MCF 10A (cell line): ENCODE measurements at regions not wholly inside any gene's neighbourhood (a gene's known extent, or its start where the extent isn't known, plus 50 kb on each side); places are given as distances from the start of the nearest gene placed in this dataset.
A peak's percentile ranks its signal among the peaks of the same experiment; 100 is the strongest.

Experiments used
- BruUV-seq: library from RNA; stranded (reverse); fragments of 400-500 nt; replicated peaks from 2 replicates; lab custom pipeline; 2021; lab: Mats Ljungman, UMichigan
- CTCF ChIA-PET: fragments of 300-600 bp; sonication (Branson Sonifier 250); formaldehyde crosslinking; extraction: SDS; loops from one replicate; lab custom pipeline; 2021; ENCODE audit warnings: antibody characterized with exemption, inconsistent platforms; lab: Yijun Ruan, JAX
- POLR2A ChIA-PET: fragments of 300-600, 350-650 bp; sonication (Branson Sonifier 250); formaldehyde crosslinking; extraction: SDS; loops from one replicate; lab custom pipeline; 2020; ENCODE audit warnings: antibody characterized with exemption, inconsistent platforms; lab: Yijun Ruan, JAX
- DNase-seq: peaks from one replicate; pipeline ENCODE4 v3.0.0-alpha.2; 2018; ENCODE audit not compliant: unreplicated experiment
- H3K27ac Mint-ChIP-seq: one replicate; pipeline ENCODE4 v1.8.0; 2022; ENCODE audit warnings: mild to moderate bottlenecking, low read depth, mixed read lengths; ENCODE audit not compliant: unreplicated experiment
- H3K27me3 Mint-ChIP-seq: one replicate; pipeline ENCODE4 v1.8.0; 2022; ENCODE audit warnings: mixed read lengths; ENCODE audit not compliant: insufficient read depth, unreplicated experiment
- H3K36me3 Mint-ChIP-seq: one replicate; pipeline ENCODE4 v1.8.0; 2022; ENCODE audit warnings: mild to moderate bottlenecking, moderate library complexity, mixed read lengths; ENCODE audit not compliant: insufficient read depth, unreplicated experiment
- H3K4me1 Mint-ChIP-seq: one replicate; pipeline ENCODE4 v1.8.0; 2022; ENCODE audit warnings: mixed read lengths; ENCODE audit not compliant: insufficient read depth, unreplicated experiment
- H3K4me3 Mint-ChIP-seq: one replicate; pipeline ENCODE4 v1.8.0; 2022; ENCODE audit warnings: mild to moderate bottlenecking, moderate library complexity, mixed read lengths; ENCODE audit not compliant: unreplicated experiment
- H3K9me3 Mint-ChIP-seq: one replicate; pipeline ENCODE4 v1.8.0; 2022; ENCODE audit warnings: mixed read lengths; ENCODE audit not compliant: unreplicated experiment
- intact Hi-C: fragments of 100-400 bp; cut with micrococcal nuclease; formaldehyde crosslinking; loops from 2 replicates; pipeline ENCODE4 v1.14.1; 2022
- TF ChIP-seq, protein P1 (sequence below): fragments of 200-600 bp; IDR thresholded peaks from one replicate; pipeline ENCODE4 v1.8.0; 2022; ENCODE audit warnings: antibody characterized with exemption, mild to moderate bottlenecking; ENCODE audit not compliant: unreplicated experiment

- no peak overlapping the region for H3K4me3 Mint-ChIP-seq
- no peaks in the 10 kb centered on the region for H3K36me3 Mint-ChIP-seq
- TF ChIP-seq, protein P1, sequence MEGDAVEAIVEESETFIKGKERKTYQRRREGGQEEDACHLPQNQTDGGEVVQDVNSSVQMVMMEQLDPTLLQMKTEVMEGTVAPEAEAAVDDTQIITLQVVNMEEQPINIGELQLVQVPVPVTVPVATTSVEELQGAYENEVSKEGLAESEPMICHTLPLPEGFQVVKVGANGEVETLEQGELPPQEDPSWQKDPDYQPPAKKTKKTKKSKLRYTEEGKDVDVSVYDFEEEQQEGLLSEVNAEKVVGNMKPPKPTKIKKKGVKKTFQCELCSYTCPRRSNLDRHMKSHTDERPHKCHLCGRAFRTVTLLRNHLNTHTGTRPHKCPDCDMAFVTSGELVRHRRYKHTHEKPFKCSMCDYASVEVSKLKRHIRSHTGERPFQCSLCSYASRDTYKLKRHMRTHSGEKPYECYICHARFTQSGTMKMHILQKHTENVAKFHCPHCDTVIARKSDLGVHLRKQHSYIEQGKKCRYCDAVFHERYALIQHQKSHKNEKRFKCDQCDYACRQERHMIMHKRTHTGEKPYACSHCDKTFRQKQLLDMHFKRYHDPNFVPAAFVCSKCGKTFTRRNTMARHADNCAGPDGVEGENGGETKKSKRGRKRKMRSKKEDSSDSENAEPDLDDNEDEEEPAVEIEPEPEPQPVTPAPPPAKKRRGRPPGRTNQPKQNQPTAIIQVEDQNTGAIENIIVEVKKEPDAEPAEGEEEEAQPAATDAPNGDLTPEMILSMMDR: no peak
- DNase-seq: peak; percentile 4
- peaks cover 28% of the 10 kb centered on the region for H3K27me3 Mint-ChIP-seq
- BruUV-seq: no TSS peak
- intact Hi-C loops: no loop called here
- CTCF ChIA-PET: no interaction called here
- H3K4me1 Mint-ChIP-seq: no peaks in the 10 kb centered on the region
- POLR2A ChIA-PET: no interaction called here
- no peaks in the 10 kb centered on the region for H3K9me3 Mint-ChIP-seq
- H3K27ac Mint-ChIP-seq: no peak overlapping the region
These were observed 175.4 kb upstream of the LHX5 start for GRCh38 chr12:113647048-113647447.

DNA sequence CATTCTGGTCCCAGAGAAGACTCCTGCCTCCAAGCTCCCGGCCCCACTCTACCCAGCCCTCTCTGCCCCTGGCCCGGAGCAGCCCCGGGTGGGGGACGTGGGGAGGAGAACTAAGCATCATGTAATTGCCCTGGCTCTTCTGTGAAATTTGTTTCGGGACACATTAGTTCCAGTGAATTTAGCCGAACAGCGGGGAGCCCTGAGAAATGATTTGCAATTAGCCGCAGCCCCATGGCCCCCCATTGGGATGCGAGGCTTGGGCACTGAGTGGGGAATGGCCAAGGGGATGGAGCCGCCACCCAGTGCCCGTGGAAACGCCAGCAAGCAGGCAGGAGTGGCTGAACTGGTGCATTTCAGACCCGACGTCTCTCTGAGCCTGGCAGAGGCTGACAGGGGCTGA, 173.9 kb upstream of the LHX5 start:
- ChIA-PET CTCF (no interaction called here), POLR2A (no interaction called here)
- DNase-seq: no peak
- Mint-ChIP-seq H3K27ac (no peak overlapping the region), H3K27me3 (peaks cover 28% of the 10 kb centered on the region), H3K9me3 (no peaks in the 10 kb centered on the region), H3K4me1 (no peaks in the 10 kb centered on the region), H3K4me3 (no peak overlapping the region), H3K36me3 (no peaks in the 10 kb centered on the region)
- intact Hi-C loops: no loop called here
- BruUV-seq: no TSS peak
- TF ChIP-seq, protein P1: no peak

- no peaks in the 10 kb centered on the region for H3K36me3 Mint-ChIP-seq
- H3K4me1 Mint-ChIP-seq: no peaks in the 10 kb centered on the region
- ChIA-PET POLR2A (no interaction called here), CTCF (no interaction called here)
- no peaks in the 10 kb centered on the region for H3K9me3 Mint-ChIP-seq
- TF ChIP-seq, protein P1: no peak
- BruUV-seq: no TSS peak
- H3K4me3 Mint-ChIP-seq: no peak overlapping the region
- DNase-seq: no peak
- intact Hi-C loops: no loop called here
- H3K27ac Mint-ChIP-seq: no peak overlapping the region
- peaks cover 28% of the 10 kb centered on the region for H3K27me3 Mint-ChIP-seq
These were observed 173.5 kb upstream of the LHX5 start for GRCh38 chr12:113645183-113645582.

DNA sequence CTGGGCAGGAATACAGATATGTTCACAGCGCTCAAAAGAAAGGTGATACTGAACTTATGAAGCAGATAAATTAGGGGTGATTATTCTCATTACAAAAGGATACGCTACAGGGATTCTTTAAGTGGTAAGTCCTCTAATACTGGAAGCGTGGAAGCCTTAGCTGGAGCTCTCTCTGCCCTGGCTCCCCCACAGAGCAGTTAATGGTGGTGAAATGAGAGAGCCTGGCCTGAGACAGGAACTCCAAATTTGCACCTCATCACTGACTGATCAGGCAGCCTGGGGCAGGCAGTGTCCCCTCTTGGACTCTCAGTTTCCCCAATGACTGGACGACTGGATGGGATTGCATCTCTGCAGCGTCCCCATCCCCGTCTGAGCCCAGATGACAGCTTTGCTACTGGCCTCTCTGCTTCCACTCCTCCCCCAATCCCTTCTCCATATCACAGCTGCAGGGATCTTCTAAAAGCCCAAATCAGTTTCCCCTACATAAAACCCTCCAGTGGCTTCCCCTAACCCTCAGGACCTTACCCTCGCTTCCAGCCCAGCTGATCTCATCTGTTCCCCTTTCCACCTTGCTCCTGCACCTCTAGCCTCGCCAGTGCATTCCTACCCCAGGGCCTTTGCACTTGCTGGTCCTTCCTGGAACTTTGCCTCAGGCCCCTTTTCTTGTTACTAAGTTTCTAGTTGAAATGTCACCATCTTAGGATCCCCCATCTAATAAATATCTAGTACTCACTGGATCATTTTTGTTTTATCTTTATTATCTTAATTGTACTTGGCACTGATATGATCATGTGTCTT, 171.7 kb upstream of the LHX5 start:
- Mint-ChIP-seq H3K36me3 (no peaks in the 10 kb centered on the region), H3K27ac (no peak overlapping the region), H3K9me3 (no peaks in the 10 kb centered on the region), H3K4me3 (no peak overlapping the region), H3K27me3 (peaks cover 40% of the 10 kb centered on the region), H3K4me1 (no peaks in the 10 kb centered on the region)
- intact Hi-C loops: no loop called here
- TF ChIP-seq, protein P1: no peak
- ChIA-PET POLR2A (no interaction called here), CTCF (no interaction called here)
- BruUV-seq: no TSS peak
- DNase-seq: no peak
